H1 (cell line): ENCODE measurements at regions not wholly inside any gene's neighbourhood (a gene's known extent, or its start where the extent isn't known, plus 50 kb on each side); places are given as distances from the start of the nearest gene placed in this dataset.

Experiments used
- CHD7 ChIP-seq: fragments of 300-600 bp; sonication (generic); IDR thresholded peaks from 2 replicates; pipeline ENCODE4 v1.7.1; 2012; ENCODE audit warnings: low read length, moderate library complexity, mild to moderate bottlenecking, inconsistent platforms; ENCODE audit not compliant: insufficient replicate concordance

- TF ChIP-seq CHD7, result no peak
- TF ChIP-seq, all 59 proteins: peak for 0
Measured at GRCh38 chr3:5437783-5438323, 250.3 kb downstream of the EDEM1 start (continued).
